ENCODE measurements at regions not wholly inside any gene's neighbourhood (a gene's known extent, or its start where the extent isn't known, plus 50 kb on each side); places are given as distances from the start of the nearest gene placed in this dataset.

DNA sequence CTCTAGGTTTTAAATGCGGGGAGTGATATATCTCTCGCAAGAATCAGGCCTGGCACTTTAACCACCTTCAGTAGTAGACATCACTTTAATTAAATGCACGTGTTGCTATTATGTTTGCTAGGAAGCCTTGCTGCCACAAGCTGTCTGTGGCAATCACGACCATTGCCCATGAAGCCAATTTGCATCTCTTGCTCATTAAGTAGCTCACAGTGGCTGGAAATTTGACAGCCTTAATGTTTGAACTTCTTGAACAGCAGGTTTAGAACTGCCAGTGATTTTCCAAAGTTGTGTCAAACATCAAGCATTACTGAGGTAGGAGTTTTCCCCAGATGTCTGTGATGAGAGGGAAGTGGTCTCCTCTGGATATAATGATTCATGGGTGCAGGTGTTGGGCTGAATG is 642.3 kb upstream of the CPEB2 start:
- Histone ChIP-seq H3K36me3 (no peaks in the 10 kb centered on the region), H3K4me1 (no peaks in the 10 kb centered on the region), H3K9me3 (no peaks in the 10 kb centered on the region), H3K4me3 (ENCODE audit: low read depth, low read length) (no peak overlapping the region), H3K27me3 (no peaks in the 10 kb centered on the region)
- TF ChIP-seq, protein P1, sequence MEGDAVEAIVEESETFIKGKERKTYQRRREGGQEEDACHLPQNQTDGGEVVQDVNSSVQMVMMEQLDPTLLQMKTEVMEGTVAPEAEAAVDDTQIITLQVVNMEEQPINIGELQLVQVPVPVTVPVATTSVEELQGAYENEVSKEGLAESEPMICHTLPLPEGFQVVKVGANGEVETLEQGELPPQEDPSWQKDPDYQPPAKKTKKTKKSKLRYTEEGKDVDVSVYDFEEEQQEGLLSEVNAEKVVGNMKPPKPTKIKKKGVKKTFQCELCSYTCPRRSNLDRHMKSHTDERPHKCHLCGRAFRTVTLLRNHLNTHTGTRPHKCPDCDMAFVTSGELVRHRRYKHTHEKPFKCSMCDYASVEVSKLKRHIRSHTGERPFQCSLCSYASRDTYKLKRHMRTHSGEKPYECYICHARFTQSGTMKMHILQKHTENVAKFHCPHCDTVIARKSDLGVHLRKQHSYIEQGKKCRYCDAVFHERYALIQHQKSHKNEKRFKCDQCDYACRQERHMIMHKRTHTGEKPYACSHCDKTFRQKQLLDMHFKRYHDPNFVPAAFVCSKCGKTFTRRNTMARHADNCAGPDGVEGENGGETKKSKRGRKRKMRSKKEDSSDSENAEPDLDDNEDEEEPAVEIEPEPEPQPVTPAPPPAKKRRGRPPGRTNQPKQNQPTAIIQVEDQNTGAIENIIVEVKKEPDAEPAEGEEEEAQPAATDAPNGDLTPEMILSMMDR (IDR thresholded peaks at IDR 0.05; ENCODE audit: low read depth, low read length) = no peak
- DNase-seq = no peak

GRCh38 chr4:14361084-14361483 is 641.2 kb upstream of the CPEB2 start:
- DNase-seq = no peak

DNA sequence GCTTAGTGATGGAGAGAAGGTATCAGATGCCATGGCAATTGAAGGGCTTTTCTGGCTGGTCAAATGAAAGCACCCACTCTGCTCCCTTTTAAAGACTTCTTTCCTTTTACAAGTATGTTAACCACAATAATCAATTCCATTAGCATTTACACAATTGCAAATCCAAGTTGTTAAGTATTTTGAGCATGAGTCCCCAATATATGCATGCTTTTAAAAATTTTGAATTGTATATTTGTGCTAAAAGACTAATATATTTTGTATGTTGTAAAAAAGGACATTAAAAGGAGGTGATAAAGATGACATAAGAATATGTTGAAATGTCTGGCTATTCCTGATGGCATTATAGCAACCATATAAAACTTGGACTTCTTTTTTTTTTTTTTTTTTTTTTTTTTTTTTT is 639.9 kb upstream of the CPEB2 start:
- no peaks in the 10 kb centered on the region for H3K27me3 ChIP-seq
- H3K36me3 ChIP-seq = no peaks in the 10 kb centered on the region
- H3K4me3 ChIP-seq (ENCODE audit: low read depth, low read length) = no peak overlapping the region
- TF ChIP-seq, protein P1 (IDR thresholded peaks at IDR 0.05; ENCODE audit: low read depth, low read length) = no peak
- no peak for DNase-seq
- no peaks in the 10 kb centered on the region for H3K4me1 ChIP-seq
- no peaks in the 10 kb centered on the region for H3K9me3 ChIP-seq

More at GRCh38 chr4:14361084-14361483, 641.2 kb upstream of the CPEB2 start:
- no peaks in the 10 kb centered on the region for H3K36me3 ChIP-seq
- H3K4me1 ChIP-seq = no peaks in the 10 kb centered on the region
- H3K27me3 ChIP-seq = no peaks in the 10 kb centered on the region
- TF ChIP-seq, protein P1 (IDR thresholded peaks at IDR 0.05; ENCODE audit: low read depth, low read length) = no peak
- no peaks in the 10 kb centered on the region for H3K9me3 ChIP-seq
- H3K4me3 ChIP-seq (ENCODE audit: low read depth, low read length) = no peak overlapping the region

- DNase-seq = no peak
- H3K4me1 ChIP-seq = no peaks in the 10 kb centered on the region
- no peak overlapping the region for H3K4me3 ChIP-seq (ENCODE audit: low read depth, low read length)
- no peaks in the 10 kb centered on the region for H3K36me3 ChIP-seq
- TF ChIP-seq, protein P1 (IDR thresholded peaks at IDR 0.05; ENCODE audit: low read depth, low read length) = no peak
- H3K27me3 ChIP-seq = no peaks in the 10 kb centered on the region
- H3K9me3 ChIP-seq = no peaks in the 10 kb centered on the region
Measured at GRCh38 chr4:14364953-14365536, 637.2 kb upstream of the CPEB2 start.

GRCh38 chr4:14368391-14368790 is 633.9 kb upstream of the CPEB2 start:
- no peaks in the 10 kb centered on the region for H3K9me3 ChIP-seq
- DNase-seq = no peak
- no peak overlapping the region for H3K4me3 ChIP-seq (ENCODE audit: low read depth, low read length)
- TF ChIP-seq, protein P1 (IDR thresholded peaks at IDR 0.05; ENCODE audit: low read depth, low read length) = no peak
- no peaks in the 10 kb centered on the region for H3K4me1 ChIP-seq
- no peaks in the 10 kb centered on the region for H3K36me3 ChIP-seq
- H3K27me3 ChIP-seq = no peaks in the 10 kb centered on the region

DNA sequence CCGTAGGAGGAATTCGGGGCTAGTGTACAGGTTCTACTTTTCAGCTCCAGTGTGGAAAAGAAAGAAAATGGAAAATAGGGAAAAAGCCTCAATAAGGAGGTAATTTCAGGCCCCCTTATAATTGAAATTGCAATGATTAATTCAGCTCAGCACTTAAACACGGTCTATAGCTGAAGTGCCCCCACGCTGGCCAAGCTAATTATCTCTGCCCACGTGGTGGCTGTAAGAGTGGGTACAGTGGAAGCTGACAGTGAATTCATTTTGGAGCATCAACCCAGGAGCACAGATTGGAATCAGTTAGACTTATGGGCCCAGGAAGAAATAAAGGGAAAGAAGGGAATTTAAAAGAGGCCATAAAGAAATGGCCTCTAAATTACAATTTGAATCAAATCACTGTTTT is 631.1 kb upstream of the CPEB2 start:
- Histone ChIP-seq H3K36me3 (no peaks in the 10 kb centered on the region), H3K9me3 (no peaks in the 10 kb centered on the region), H3K27me3 (no peaks in the 10 kb centered on the region), H3K4me1 (no peaks in the 10 kb centered on the region), H3K4me3 (ENCODE audit: low read depth, low read length) (no peak overlapping the region)
- TF ChIP-seq, protein P1 (IDR thresholded peaks at IDR 0.05; ENCODE audit: low read depth, low read length) = no peak
- no peak for DNase-seq

Measured in BE2C (cell line).